ENCODE measurements at regions not wholly inside any gene's neighbourhood (a gene's known extent, or its start where the extent isn't known, plus 50 kb on each side); places are given as distances from the start of the nearest gene placed in this dataset.

DNA sequence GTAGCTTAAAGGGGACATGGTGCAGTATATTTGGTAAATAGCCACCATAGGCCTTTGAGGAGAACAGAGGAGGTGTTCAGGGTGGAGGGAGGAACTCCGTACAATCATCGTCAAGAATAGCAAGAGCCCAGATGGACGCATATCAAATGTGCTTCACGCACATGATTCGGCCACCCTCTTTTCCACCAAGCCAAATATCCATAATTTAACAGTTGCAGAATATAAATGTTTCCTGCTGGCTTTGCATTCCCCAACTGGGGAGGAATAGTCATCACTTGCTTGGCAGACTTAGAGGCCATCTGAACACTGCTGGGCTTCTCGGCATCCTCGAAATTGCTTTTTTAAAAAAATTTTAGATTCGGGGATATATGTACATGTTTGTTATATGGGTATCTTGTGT, 111.9 kb upstream of the ERCC4 start:
- ATAC-seq (replicated peaks in 1 of 4) (no peak), DNase-seq (no peak)
- Mint-ChIP-seq H3K4me1 (no peaks in the 10 kb centered on the region), H3K36me3 (no peaks in the 10 kb centered on the region), H3K27me3 (peaks cover 6 to 14% of the 10 kb centered on the region in 2 donors), H3K9me3 (no peaks in the 10 kb centered on the region), H3K4me3 (no peak overlapping the region), H3K27ac (no peak overlapping the region)
- Histone ChIP-seq H3K4me1 (ENCODE audit: control insufficient read depth in 1 of 2, extremely low read depth in 1 of 2, insufficient read depth in 2 of 2, low read length in 2 of 2) (no peaks in the 10 kb centered on the region), H3K27me3 (replicated peaks in 1 of 2; ENCODE audit: control insufficient read depth in 2 of 2, extremely low read depth in 1 of 2, insufficient read depth in 2 of 2, low read length in 1 of 2) (peaks cover 0 to 6% of the 10 kb centered on the region in 2 experiments), H3K9me3 (no peaks in the 10 kb centered on the region), H3K4me3 (ENCODE audit: control insufficient read depth in 1 of 2, extremely low read depth in 1 of 2, low read length in 1 of 2) (no peak overlapping the region), H3K36me3 (ENCODE audit: control insufficient read depth in 2 of 2, extremely low read depth in 1 of 2, insufficient read depth in 1 of 2, low read length in 1 of 2) (no peaks in the 10 kb centered on the region), H3K27ac (ENCODE audit: low read length) (no peak overlapping the region)
- 100% methylated on average over 3 of the region's 8 CpGs for WGBS (ENCODE audit: insufficient coverage)
- CTCF ChIA-PET = no interaction called here
- POLR2A ChIA-PET = no interaction called here

DNA sequence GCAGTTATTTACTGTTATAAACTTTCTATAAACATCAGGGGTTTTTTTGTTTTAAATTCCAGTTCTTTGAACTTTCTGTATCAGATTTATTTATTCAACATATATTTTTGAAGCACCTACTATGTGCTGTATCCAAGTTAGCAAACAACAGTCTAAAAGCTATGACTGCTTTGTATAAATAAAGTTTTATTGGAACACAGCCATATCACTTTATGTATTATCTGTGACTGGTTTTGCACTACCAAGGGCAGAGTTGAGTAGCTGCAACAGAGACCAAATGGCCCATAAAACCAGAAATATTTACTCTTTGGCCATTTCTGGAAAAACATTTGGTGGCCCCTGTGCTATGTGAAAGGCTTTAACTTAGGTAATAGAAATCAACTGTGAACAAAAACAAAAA, 110.2 kb upstream of the ERCC4 start:
- POLR2A ChIA-PET = no interaction called here
- H3K9me3 Mint-ChIP-seq = no peaks in the 10 kb centered on the region

DNA sequence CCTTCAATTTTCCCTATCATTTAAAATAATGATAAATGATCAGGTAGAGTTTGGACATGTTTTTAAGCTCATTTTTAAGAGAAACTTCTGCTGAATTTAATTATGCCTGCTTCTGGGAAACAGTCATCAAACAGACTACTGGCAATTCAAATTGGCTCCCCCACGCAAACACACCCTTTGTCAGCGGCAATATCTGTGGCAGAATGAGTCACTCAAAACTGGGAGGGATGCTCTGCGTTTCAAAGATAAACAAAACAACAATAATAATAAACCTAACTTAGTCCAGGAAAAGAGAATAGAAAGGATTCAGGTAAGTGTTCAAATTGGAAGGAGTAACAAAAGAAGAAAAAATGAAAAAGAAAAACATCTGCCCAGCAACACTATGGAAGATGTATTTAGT, 108.1 kb upstream of the ERCC4 start:
- Mint-ChIP-seq H3K9me3 (no peaks in the 10 kb centered on the region), H3K27me3 (peaks cover 2% of the 10 kb centered on the region in 2 donors), H3K4me1 (no peaks in the 10 kb centered on the region), H3K4me3 (no peak overlapping the region), H3K36me3 (no peaks in the 10 kb centered on the region), H3K27ac (no peak overlapping the region)
- Histone ChIP-seq H3K4me1 (ENCODE audit: control insufficient read depth in 1 of 2, extremely low read depth in 1 of 2, insufficient read depth in 2 of 2, low read length in 2 of 2) (no peaks in the 10 kb centered on the region), H3K9me3 (no peaks in the 10 kb centered on the region), H3K4me3 (ENCODE audit: control insufficient read depth in 1 of 2, extremely low read depth in 1 of 2, low read length in 1 of 2) (no peak overlapping the region), H3K27me3 (replicated peaks in 1 of 2; ENCODE audit: control insufficient read depth in 2 of 2, extremely low read depth in 1 of 2, insufficient read depth in 2 of 2, low read length in 1 of 2) (peaks cover 0 to 5% of the 10 kb centered on the region in 2 experiments), H3K36me3 (ENCODE audit: control insufficient read depth in 2 of 2, extremely low read depth in 1 of 2, insufficient read depth in 1 of 2, low read length in 1 of 2) (no peaks in the 10 kb centered on the region), H3K27ac (ENCODE audit: low read length) (no peak overlapping the region)
- CTCF ChIA-PET = no interaction called here
- DNase-seq (no peak), ATAC-seq (replicated peaks in 1 of 4) (no peak)
- POLR2A ChIA-PET = no interaction called here
- no CpG with 5 or more reads among the region's 3 CpGs for WGBS (ENCODE audit: insufficient coverage)

More for the DNA sequence above, 110.2 kb upstream of the ERCC4 start:
- no peak overlapping the region for H3K4me3 ChIP-seq (ENCODE audit: control insufficient read depth in 1 of 2, extremely low read depth in 1 of 2, low read length in 1 of 2)
- no peak overlapping the region for H3K4me3 Mint-ChIP-seq
- no peak for ATAC-seq (replicated peaks in 1 of 4)
- H3K4me1 ChIP-seq (ENCODE audit: control insufficient read depth in 1 of 2, extremely low read depth in 1 of 2, insufficient read depth in 2 of 2, low read length in 2 of 2) = no peaks in the 10 kb centered on the region
- no peak overlapping the region for H3K27ac Mint-ChIP-seq
- no peak for DNase-seq
- H3K36me3 ChIP-seq (ENCODE audit: control insufficient read depth in 2 of 2, extremely low read depth in 1 of 2, insufficient read depth in 1 of 2, low read length in 1 of 2) = no peaks in the 10 kb centered on the region
- H3K9me3 ChIP-seq = no peaks in the 10 kb centered on the region
- peaks cover 2 to 4% of the 10 kb centered on the region in 2 donors for H3K27me3 Mint-ChIP-seq
- H3K27ac ChIP-seq (ENCODE audit: low read length) = no peak overlapping the region
- CTCF ChIA-PET = no interaction called here
- peaks cover 0 to 5% of the 10 kb centered on the region in 2 experiments for H3K27me3 ChIP-seq (replicated peaks in 1 of 2; ENCODE audit: control insufficient read depth in 2 of 2, extremely low read depth in 1 of 2, insufficient read depth in 2 of 2, low read length in 1 of 2)
- no peaks in the 10 kb centered on the region for H3K36me3 Mint-ChIP-seq
- no peaks in the 10 kb centered on the region for H3K4me1 Mint-ChIP-seq

DNA sequence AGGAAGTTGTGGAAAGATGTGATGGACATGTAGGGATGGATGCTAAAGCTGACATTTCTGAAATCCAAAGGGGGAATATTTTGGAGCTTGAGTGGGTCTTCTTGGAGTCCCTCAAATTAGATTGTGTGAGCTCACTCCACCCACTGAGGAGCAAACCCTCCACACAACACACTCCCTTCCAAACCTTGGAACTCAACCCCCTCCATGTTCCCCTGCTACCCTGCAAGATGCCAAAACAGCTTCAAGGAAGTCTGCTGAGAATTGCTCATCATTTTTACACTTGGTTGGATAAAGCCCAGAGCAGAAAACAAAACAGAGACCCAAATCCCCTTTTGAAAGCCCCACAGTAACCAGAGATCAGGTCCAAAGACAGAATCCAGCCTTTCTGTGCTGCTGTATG, 103.3 kb upstream of the ERCC4 start:
- POLR2A ChIA-PET = no interaction called here
- CTCF ChIA-PET = no interaction called here
- H3K27ac ChIP-seq (ENCODE audit: low read length) = no peak overlapping the region
- no peak for DNase-seq
- Mint-ChIP-seq H3K4me3 (no peak overlapping the region), H3K27me3 (peaks cover 3 to 11% of the 10 kb centered on the region in 2 donors), H3K27ac (no peak overlapping the region), H3K9me3 (no peaks in the 10 kb centered on the region), H3K36me3 (no peaks in the 10 kb centered on the region), H3K4me1 (no peaks in the 10 kb centered on the region)
- H3K36me3 ChIP-seq (ENCODE audit: control insufficient read depth in 2 of 2, extremely low read depth in 1 of 2, insufficient read depth in 1 of 2, low read length in 1 of 2) = no peaks in the 10 kb centered on the region
- H3K4me1 ChIP-seq (ENCODE audit: control insufficient read depth in 1 of 2, extremely low read depth in 1 of 2, insufficient read depth in 2 of 2, low read length in 2 of 2) = no peaks in the 10 kb centered on the region
- peaks cover 0 to 4% of the 10 kb centered on the region in 2 experiments for H3K27me3 ChIP-seq (replicated peaks in 1 of 2; ENCODE audit: control insufficient read depth in 2 of 2, extremely low read depth in 1 of 2, insufficient read depth in 2 of 2, low read length in 1 of 2)
- no peak for ATAC-seq (replicated peaks in 1 of 4)
- H3K9me3 ChIP-seq = no peaks in the 10 kb centered on the region
- H3K4me3 ChIP-seq (ENCODE audit: control insufficient read depth in 1 of 2, extremely low read depth in 1 of 2, low read length in 1 of 2) = no peak overlapping the region

DNA sequence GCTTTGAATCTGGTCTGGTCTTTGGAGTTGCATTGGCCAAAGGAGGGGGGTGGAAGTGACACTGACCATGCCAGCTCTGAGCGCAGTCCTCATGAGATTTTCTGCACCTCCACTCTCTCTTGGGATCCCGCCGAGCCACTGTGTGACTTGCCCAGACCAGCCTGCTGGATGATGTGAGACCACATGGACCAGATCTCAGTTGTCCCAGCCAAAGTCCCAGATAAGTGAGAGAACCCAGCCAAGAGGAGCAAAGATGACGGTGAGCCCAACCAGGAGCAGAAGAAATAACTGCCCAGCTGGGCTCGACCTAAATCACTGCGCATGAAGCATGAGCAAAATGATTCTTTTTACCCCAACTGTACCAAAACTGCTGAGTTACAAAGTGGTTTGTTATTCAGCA, 96.5 kb upstream of the ERCC4 start:
- no peak overlapping the region for H3K4me3 Mint-ChIP-seq
- H3K27me3 ChIP-seq (replicated peaks in 1 of 2; ENCODE audit: control insufficient read depth in 2 of 2, extremely low read depth in 1 of 2, insufficient read depth in 2 of 2, low read length in 1 of 2) = peaks cover 0 to 2% of the 10 kb centered on the region in 2 experiments
- H3K4me1 ChIP-seq (ENCODE audit: control insufficient read depth in 1 of 2, extremely low read depth in 1 of 2, insufficient read depth in 2 of 2, low read length in 2 of 2) = no peaks in the 10 kb centered on the region
- H3K27me3 Mint-ChIP-seq = peaks cover 6 to 13% of the 10 kb centered on the region in 2 donors
- no peak overlapping the region for H3K27ac Mint-ChIP-seq
- DNase-seq (no peak), ATAC-seq (replicated peaks in 1 of 4) (no peak)
- no peaks in the 10 kb centered on the region for H3K9me3 ChIP-seq
- H3K36me3 Mint-ChIP-seq = no peaks in the 10 kb centered on the region
- H3K4me1 Mint-ChIP-seq = no peaks in the 10 kb centered on the region
- WGBS (ENCODE audit: insufficient coverage) = 94% methylated on average over 5 of the region's 6 CpGs
- H3K36me3 ChIP-seq (ENCODE audit: control insufficient read depth in 2 of 2, extremely low read depth in 1 of 2, insufficient read depth in 1 of 2, low read length in 1 of 2) = no peaks in the 10 kb centered on the region
- H3K4me3 ChIP-seq (ENCODE audit: control insufficient read depth in 1 of 2, extremely low read depth in 1 of 2, low read length in 1 of 2) = no peak overlapping the region
- POLR2A ChIA-PET = no interaction called here
- CTCF ChIA-PET = no interaction called here
- no peak overlapping the region for H3K27ac ChIP-seq (ENCODE audit: low read length)
- peaks cover 0 to 3% (median 0%) of the 10 kb centered on the region in 3 donors for H3K9me3 Mint-ChIP-seq

DNA sequence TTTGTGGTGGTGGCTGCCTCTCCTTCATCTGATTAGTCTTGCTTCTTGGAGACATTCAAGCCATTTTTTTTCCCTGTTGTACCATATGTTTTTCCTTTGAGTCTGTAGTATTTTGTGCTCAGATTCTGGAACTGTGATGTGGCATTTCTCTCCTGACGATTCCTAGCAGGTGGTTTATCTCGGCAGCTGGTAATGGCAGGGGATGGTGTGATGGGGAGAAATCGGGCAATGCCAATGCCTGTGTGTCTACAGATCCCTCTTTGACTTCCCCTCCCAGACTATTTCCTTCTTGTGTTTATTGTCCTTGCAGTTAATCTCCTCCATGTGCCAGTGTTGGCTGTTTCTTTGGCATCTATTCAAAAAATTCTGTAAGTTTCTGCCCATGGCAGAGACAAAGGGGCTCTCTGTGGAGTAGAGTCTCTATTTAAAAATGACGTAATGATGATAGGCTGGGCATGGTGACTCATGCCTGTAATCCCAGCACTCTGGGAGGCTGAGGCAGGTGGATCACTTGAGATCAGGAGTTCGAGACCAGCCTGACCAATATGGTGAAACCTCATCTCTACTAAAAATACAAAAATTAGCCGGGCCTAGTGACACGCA, 90.2 kb upstream of the ERCC4 start:
- ChIA-PET CTCF (no interaction called here), POLR2A (no interaction called here)
- Mint-ChIP-seq H3K4me1 (no peaks in the 10 kb centered on the region), H3K4me3 (no peak overlapping the region), H3K27ac (no peak overlapping the region), H3K36me3 (no peaks in the 10 kb centered on the region), H3K9me3 (peaks cover 0 to 3% (median 3%) of the 10 kb centered on the region in 3 donors), H3K27me3 (peaks cover 17 to 30% of the 10 kb centered on the region in 2 donors)
- WGBS (ENCODE audit: insufficient coverage) = 83% methylated on average over 2 of the region's 7 CpGs
- DNase-seq = no peak
- Histone ChIP-seq H3K4me3 (ENCODE audit: control insufficient read depth in 1 of 2, extremely low read depth in 1 of 2, low read length in 1 of 2) (no peak overlapping the region), H3K4me1 (ENCODE audit: control insufficient read depth in 1 of 2, extremely low read depth in 1 of 2, insufficient read depth in 2 of 2, low read length in 2 of 2) (no peaks in the 10 kb centered on the region), H3K9me3 (no peaks in the 10 kb centered on the region), H3K36me3 (ENCODE audit: control insufficient read depth in 2 of 2, extremely low read depth in 1 of 2, insufficient read depth in 1 of 2, low read length in 1 of 2) (no peaks in the 10 kb centered on the region), H3K27ac (ENCODE audit: low read length) (no peak overlapping the region), H3K27me3 (replicated peaks in 1 of 2; ENCODE audit: control insufficient read depth in 2 of 2, extremely low read depth in 1 of 2, insufficient read depth in 2 of 2, low read length in 1 of 2) (peaks cover 2 to 4% of the 10 kb centered on the region in 2 experiments)
- no peak for ATAC-seq (replicated peaks in 1 of 4)

DNA sequence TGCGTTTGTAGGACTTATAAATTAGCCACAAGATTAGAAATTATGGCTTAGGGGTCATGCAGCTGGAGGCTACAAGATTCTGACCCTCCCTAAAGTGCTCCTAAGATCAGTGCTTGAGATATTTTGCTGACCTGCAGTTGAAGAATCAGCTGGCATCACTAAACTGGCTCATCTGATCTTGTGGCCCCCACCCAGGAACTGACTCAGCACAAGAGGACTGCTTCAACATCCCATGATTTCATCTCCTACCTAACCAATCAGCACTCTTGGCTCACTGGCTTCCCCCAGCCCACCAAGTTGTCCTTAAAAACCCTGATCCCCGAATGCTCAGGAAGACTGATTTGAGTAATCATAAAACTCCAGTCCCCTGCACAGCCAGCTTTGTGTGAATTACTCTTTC, 86.4 kb upstream of the ERCC4 start:
- no peaks in the 10 kb centered on the region for H3K4me1 Mint-ChIP-seq
- no peak overlapping the region for H3K27ac Mint-ChIP-seq
- CTCF ChIA-PET = no interaction called here
- Histone ChIP-seq H3K9me3 (no peaks in the 10 kb centered on the region), H3K36me3 (ENCODE audit: control insufficient read depth in 2 of 2, extremely low read depth in 1 of 2, insufficient read depth in 1 of 2, low read length in 1 of 2) (no peaks in the 10 kb centered on the region), H3K27me3 (replicated peaks in 1 of 2; ENCODE audit: control insufficient read depth in 2 of 2, extremely low read depth in 1 of 2, insufficient read depth in 2 of 2, low read length in 1 of 2) (peaks cover 0 to 4% of the 10 kb centered on the region in 2 experiments), H3K27ac (ENCODE audit: low read length) (no peak overlapping the region), H3K4me3 (ENCODE audit: control insufficient read depth in 1 of 2, extremely low read depth in 1 of 2, low read length in 1 of 2) (no peak overlapping the region), H3K4me1 (ENCODE audit: control insufficient read depth in 1 of 2, extremely low read depth in 1 of 2, insufficient read depth in 2 of 2, low read length in 2 of 2) (no peaks in the 10 kb centered on the region)
- POLR2A ChIA-PET = no interaction called here
- DNase-seq = no peak
- peaks cover 20 to 28% of the 10 kb centered on the region in 2 donors for H3K27me3 Mint-ChIP-seq
- ATAC-seq (replicated peaks in 1 of 4) = no peak
- no CpG with 5 or more reads among the region's 2 CpGs for WGBS (ENCODE audit: insufficient coverage)
- H3K36me3 Mint-ChIP-seq = no peaks in the 10 kb centered on the region
- H3K9me3 Mint-ChIP-seq = peaks cover 0 to 8% (median 0%) of the 10 kb centered on the region in 3 donors
- no peak overlapping the region for H3K4me3 Mint-ChIP-seq
